Fibroblast of the conjunctiva (primary cell): ENCODE measurements at regions not wholly inside any gene's neighbourhood (a gene's known extent, or its start where the extent isn't known, plus 50 kb on each side); places are given as distances from the start of the nearest gene placed in this dataset.

ENCODE experiments used
- DNase-seq: peaks from one replicate; pipeline ENCODE4 v3.0.0-alpha.2; 2010; ENCODE audit warnings: low read depth

GRCh38 chr4:100284129-100284880 lies 94.0 kb upstream of the DDIT4L start:
- no peak for DNase-seq

GRCh38 chr4:100280807-100281206 lies 90.5 kb upstream of the DDIT4L start:
- DNase-seq = no peak

GRCh38 chr4:100278567-100278966 lies 88.3 kb upstream of the DDIT4L start:
- DNase-seq = no peak

GRCh38 chr4:100269446-100269845 lies 79.2 kb upstream of the DDIT4L start:
- no peak for DNase-seq

GRCh38 chr4:100268789-100269188 lies 78.5 kb upstream of the DDIT4L start:
- DNase-seq = no peak

GRCh38 chr4:100261346-100261745 lies 71.1 kb upstream of the DDIT4L start:
- no peak for DNase-seq

- DNase-seq = no peak
These were observed 68.4 kb upstream of the DDIT4L start for GRCh38 chr4:100258675-100259074.

GRCh38 chr4:100257567-100257966 lies 67.3 kb upstream of the DDIT4L start:
- DNase-seq = no peak

GRCh38 chr4:100254237-100254636 lies 64.0 kb upstream of the DDIT4L start:
- DNase-seq = no peak

GRCh38 chr4:100248476-100248875 lies 58.2 kb upstream of the DDIT4L start:
- DNase-seq = no peak

GRCh38 chr4:100246697-100247096 lies 56.4 kb upstream of the DDIT4L start:
- no peak for DNase-seq

GRCh38 chr4:100244347-100244746 lies 54.1 kb upstream of the DDIT4L start:
- no peak for DNase-seq
